Inferior parietal cortex (tissue), 1 donor: ENCODE measurements at regions not wholly inside any gene's neighbourhood (a gene's known extent, or its start where the extent isn't known, plus 50 kb on each side); places are given as distances from the start of the nearest gene placed in this dataset.
"Not testable (repeated sequence)": the region's sequence is repeated elsewhere in the genome, so short reads cannot be mapped to it uniquely, and the experiment has no call there.

Experiments
- DNase-seq: peaks from one replicate; pipeline ENCODE4 v3.0.0-alpha.2; 2016; ENCODE audit errors: extremely low spot score

DNA sequence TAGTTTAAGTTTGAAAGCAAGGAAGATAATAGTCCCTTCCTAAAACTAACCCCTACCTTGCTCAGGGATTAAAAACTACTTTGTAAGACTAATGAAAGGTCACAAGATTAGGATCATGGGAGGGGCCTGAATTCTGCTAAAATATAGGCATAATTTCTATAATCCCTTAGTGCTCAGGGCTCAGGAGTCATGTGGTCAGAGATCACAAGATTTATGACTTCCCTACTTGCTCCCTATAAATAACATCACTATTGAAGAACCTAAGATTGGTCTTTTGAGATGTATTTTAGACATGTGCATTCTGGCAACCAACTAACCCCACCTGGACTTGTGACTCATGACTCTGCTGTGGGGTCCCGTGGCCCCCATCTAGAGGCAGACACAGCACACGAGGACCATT is 81.1 kb downstream of the STMND1 start:
- DNase-seq: no peak

DNA sequence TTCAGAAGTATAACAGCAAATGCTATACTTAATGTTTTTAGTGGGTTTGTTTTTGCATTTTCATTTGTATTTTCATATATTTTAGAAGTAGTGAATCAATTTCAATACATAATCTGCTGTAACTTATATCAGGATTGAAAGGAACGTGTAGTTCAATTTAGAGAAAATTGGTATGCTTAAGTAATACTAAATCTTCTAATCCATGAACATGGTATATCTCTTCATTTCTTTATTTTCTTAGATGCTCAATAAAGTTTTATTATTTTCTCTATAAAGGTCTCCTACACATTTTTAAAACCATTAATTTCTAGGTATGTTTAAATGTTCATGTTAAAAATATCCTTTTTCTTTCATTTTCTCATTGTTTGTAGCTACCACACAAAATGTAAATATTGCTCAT is 85.1 kb downstream of the STMND1 start:
- no peak for DNase-seq

DNA sequence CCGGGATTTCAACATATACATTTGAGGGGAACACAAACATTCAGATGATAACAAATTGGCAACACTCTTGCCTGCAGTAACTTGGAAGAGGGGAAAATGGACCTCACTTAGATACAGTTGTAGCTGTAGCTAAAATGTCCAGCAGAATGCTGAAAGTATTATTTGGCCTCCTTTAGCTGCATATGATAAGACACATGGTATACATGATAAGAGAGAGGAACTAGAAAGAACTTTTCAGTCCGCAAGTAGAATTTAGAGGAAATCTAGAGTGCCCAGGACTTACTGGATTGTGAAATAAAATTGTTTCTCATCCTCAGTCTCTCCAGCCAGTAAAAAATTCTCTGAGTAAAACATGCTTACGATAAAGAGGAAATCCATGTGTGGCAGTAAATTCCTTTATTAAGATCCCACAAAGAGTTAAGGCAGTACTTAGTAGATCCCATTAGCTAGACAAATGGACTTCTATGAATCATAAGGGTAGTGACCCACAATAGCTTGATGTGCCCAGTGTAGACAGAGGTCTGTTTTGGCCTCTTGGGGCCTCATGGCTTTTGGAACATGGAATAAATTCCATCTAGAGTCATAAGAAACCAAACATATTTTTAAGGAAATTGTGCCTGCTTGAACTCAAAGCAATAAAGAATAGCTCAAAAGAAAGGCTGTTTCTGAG is 87.9 kb upstream of the RBM24 start:
- DNase-seq: no peak

DNA sequence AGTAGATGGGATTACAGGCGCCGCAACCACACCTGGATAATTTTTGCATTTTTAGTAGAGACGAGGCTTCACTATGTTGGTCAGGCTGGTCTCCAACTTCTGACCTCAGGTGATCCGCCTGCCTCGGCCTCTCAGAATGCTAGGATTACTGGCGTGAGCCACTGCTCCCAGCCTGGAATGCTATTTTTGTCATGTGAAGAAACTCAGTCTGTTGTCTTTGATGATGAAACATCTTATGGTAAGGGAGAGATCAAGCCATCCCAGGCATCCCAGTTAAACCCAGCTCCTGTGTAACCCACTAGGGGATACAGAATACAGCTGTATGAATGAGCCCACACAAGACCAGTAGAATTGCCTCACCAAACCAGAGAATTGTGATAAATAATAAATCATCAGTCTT is 83.6 kb upstream of the RBM24 start:
- no peak for DNase-seq

DNA sequence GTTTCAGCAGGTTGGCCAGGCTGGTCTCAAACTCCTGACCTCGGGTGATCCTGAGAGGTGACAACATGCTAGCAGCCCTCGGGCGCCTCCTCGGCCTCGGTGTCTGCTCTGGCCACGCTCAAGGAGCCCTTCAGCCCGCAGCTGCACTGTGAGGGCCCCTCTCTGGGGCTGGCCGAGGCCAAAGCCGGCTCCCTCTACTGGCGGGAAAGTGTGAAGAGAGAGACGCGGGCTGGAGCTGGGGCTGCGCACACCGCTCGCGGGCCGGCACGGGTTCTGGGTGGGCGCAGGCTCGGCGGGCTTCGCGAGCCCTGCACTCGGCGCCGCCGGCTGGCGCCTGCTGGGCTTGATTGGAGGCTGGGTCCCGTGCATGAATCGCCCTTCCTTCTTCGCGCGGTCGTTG is 80.8 kb upstream of the RBM24 start:
- DNase-seq: no peak

DNA sequence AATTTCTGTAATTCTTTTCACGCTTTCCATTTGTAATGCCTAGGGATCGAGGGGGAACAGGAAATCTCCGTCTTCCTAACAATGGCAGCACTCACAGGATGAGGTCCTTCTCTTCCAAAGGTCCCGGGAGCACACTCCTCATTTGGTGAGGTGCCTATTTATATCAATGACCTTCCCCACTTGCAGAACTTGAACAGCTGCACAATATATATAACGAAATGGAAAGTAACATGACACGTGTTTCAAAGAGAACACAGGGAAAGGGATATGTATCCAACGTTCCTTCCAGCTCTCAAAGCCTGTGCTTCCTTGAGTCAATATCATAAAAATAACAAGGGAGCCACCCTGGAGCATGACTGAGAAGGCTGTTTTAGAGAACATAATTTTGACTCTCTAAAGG is 78.6 kb upstream of the RBM24 start:
- no peak for DNase-seq

DNA sequence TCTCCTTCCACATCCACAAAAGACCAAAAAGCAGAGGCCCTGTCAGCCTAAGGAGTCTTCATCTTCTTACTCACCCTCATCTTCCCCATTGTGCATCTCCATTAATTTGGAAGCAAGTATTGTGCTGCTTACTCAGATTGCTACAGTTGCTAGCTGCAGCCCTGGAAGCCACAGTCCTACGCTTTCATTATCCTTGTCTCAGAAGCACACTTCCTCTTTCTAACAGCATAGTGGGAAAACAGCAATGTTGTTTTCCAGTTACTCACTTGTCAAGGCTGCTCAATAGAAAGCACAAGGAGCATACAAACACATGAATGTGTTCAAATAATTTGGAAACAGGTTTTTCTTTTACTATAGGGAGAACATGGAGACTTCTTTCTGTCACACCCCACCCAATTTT is 76.6 kb upstream of the RBM24 start:
- DNase-seq: no peak

DNA sequence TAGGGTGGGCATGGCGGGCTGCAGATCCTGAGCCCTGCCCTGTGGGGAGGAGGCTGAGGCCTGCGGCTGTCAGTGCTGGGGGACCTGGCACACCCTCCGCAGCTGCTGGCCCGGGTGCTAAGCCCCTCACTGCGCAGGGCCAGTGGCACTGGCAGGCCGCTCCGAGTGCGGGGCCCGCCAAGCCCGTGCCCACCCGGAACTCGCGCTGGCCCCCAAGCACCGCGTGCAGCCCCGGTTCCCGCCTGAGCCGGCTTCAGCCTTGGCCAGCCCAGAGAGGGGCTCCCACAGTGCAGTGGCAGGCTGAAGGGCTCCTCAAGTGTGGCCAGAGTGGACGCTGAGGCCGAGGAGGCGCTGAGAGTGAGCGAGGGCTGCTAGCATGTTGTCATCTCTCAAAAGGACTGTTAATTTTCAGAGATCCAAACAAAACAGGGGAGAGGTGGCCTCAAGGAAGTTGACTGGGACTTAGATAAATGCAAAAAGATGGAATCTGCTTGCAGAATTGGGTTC is 74.5 kb upstream of the RBM24 start:
- no peak for DNase-seq

DNA sequence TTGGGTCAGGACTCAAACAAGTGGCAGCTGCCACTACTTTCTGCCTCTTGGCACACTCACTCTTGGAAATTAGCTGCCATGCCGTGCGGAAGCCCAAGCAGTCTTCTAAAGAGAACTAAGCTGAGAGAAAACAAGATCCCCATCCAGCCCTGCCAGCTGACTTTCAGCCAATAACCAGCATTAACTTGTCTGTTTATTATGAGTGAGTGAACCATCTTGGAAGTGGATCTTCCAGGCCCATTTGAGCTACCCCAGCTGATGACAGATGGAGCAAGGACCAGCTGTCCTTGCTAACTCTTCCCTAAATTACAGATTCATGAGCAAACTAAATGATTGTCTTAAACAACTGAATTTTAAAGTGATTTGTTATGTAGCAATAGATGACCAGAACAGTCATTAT is 73.9 kb upstream of the RBM24 start:
- DNase-seq: no peak

DNA sequence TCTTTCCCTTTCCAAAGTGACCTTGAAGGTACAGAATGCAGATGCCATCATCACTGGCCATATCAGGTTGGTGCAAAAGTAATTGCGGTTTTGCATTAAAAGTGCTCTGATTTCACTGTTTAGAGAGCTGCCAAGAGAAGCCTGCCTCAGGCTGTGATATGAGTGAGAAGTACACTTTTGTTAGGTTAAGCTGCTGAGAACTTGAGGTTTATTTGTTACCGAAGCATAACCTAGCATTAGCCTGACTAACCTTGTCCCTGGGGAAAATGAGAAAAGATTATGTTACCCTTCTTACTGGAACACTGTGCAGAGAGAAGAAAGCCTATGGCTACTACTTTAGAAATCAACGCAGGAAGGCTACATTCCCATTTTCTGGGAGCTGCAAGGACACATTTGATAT is 70.5 kb upstream of the RBM24 start:
- DNase-seq: no peak

DNA sequence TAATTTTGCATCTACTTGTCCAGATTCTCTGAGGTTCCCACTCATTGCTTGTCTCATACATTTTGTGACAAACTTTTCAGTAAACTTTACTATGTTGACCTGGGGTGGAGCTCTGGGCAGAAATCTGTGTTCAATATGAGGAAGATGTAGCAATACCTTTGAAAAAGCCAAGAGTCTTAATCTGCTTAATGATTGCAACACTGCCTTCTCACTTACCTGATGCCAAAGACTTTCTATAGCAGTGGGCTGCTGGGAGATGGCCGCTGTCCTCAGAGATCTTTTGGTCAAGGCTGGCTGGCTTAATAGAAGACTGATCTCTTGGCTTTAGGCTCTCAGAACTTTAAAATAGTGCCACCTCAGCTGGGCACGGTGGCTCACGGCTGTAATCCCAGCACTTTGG is 70.1 kb upstream of the RBM24 start:
- DNase-seq: no peak

DNA sequence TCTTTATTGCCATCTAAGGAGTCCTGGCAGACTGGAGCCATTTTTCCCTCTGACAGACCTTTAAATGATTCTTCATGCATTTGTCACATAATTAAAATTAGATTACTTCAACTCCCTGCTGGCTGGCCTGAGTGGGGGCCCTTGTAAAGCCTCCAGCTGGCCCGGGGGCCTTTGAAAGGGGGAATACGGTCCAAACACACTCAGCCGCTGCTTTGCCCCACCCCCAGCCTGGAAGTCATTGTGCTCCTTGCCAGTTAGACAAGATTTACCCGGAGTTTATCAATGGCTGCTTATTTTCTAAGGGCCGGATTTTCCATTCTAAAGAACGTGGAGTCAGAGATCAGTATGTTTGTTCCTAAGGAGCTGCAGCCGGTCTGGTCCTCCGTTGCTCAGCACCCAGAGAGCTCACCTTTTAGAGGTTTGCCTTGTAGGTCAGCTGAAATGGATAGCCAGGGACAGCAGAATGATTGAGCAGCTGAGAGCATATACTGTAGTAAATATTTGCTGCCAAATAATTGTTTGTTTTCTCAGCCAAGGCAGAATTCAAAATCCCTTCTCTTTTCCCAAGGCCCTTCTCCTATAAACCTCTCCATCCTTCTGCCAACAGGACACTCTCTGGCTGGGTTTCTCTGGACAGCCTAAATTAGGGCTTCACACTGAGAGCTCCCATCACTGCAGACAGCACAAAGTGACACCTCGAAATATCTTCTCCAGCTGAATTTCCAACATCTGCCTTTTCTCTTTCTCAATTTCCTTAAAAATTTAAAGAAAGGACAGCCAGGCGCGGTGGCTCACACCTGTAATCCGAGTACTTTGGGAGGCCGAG is 68.4 kb upstream of the RBM24 start:
- no peak for DNase-seq

DNA sequence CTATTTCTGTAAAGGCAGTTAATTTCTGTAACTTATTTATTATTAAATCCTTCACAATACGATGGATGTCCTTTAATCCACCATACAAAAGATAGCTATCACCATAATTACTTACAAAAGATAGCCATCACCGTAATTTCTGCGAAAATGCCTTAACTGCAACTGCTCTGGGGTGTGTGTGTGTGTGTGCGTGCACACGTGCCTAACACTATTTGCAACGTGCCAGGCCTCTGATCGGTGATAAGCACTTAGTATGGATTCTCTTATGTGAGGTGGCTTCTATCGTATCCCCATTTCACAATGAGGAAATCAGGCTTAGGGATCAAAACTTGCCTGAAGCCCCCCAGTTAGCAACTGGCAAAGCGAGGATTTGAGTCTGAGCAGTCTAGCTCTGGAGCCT is 67.1 kb upstream of the RBM24 start:
- no peak for DNase-seq

DNA sequence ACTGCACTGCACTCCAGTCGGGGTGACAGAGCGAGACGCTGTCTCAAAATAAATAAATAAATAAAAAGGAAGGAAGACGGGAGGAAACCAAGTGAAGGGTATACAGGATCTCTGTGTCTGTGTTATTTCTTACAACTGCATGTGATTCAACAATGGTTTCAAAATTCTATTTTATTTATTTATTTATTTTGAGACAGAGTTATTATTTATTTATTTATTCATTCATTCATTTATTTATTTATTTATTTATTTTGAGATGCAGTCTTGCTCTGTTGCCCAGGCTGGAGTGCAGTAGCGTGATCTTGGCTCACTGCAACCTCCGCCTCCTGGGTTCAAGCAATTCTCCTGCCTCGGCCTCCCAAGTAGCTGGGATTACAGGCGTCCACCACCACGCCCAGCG is 64.2 kb upstream of the RBM24 start:
- not testable (repeated sequence) for DNase-seq

DNA sequence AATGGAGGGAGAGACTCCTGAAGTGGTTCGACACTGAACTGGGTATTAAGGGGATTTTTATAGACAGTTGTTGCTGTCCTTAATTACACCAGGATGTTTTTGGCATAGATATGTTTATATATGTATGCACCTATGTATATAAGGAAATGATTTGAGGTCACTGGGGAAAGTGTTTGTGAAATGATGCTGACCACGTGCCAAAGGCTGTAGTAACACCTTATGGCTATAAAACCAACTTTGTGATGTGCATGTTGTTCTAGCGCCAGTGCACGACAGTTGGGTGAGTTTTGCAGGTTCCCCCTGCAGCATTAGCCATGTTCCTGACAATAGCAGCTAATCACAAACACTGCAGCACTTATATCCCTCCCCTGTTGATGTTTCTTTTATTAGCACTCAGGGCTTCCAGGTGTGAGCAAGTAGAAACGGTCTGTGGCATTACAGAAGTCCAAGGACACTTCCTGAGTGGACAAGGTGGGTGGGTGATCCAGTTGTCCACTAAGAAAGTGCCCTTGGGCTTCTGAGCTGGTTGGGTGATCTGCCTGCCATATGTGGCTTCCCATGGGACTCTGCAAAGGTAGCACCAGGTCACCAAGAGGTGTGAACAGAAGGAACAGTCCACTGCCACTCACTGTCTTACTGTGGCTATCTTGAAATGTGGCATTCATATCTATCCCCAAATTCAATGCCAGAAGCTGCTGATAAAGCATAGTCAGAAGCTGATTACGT is 63.0 kb upstream of the RBM24 start:
- DNase-seq: no peak

DNA sequence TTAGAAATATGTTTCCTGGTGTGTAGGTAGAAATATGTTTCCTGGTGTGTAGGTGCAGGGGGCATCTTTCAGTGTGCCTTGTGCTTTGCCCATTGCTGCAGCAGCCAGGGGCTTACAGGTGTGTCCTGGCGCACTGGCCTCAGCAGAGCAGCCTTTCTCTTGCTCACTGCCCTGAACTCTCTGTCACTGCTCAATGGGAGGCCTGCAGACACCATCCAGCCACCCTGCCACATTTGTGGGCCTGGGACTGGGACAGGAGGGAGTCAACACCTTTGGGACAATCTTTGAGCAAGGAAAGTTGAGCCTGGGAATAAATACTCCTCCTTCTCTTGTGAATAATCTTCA is 62.4 kb upstream of the RBM24 start:
- DNase-seq: no peak

DNA sequence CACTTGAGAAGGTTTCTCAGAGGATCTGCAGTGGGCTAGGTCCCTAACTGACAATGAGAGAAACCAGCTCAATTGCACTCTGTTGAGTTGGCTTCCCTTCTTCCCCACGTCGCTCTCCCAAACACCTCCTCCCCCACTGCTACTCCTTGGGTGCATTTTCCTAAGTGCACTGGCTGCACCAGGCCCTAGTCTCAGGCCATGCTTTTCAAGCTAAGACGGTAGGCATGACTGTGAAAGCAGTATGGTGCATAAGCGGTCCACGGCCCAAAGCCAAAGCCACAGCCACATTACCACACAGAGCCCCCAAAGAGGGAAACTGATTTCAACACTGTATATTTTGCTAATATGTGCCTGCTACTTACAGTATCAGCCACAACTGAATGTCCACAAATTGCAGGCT is 62.1 kb upstream of the RBM24 start:
- no peak for DNase-seq

DNA sequence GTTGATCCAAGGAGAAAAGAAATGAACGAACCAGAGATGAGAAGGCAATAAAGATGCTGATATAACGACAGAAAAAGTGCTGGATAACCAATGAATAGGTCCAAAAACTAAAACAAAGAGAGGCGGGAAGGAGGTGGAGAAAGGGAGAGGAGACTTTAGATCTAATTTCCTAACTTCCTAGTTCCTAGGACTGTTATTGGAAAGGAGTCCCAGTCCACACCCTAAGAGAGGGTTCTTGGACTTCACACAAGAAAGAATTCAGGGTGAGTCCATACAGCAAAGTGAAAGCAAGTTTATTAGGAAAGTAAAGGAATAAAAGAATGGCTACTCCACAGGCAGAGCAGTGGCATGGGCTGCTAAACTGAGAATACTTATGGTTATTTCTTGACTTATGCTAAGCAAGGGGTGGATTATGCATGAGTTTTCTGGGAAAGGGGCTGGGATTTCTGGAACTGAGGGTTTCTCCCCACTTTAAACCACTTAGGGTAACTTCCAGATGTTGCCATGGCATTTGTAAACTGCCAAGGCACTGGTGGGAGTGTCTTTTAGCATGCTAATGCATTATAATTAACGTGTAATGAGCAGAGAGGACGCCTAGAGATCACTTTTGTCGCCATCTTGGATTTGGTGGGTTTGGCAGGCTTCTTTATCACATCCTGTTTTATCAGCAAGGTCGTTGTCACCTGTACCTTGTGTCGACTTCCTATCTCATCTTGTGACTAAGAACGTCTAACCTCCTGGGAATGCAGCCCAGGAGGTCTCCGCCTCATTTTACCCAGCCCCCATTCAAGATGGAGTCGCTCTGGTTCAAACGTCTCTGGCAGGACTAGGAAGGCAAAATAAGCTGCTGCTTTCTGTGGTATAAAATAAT is 60.9 kb upstream of the RBM24 start:
- DNase-seq: no peak

DNA sequence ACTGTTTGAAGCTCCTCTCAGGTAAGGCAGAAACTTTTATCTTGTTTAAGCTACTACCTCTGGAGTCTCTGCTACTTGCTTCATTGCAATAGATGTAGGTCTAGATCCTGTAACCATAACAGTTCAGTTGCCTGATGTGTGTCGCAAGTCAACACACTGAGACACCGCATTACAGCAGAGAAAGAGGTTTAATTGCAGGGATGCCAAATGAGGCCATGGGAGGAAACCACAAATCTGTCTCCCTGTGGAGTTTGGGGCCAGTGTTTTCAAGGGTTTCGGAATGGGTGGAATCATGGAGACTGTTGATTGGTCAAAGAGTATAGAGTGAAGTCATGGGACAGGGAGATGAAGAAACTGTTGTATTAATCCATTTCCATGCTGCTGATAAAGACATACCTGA is 57.1 kb upstream of the RBM24 start:
- no peak for DNase-seq

DNA sequence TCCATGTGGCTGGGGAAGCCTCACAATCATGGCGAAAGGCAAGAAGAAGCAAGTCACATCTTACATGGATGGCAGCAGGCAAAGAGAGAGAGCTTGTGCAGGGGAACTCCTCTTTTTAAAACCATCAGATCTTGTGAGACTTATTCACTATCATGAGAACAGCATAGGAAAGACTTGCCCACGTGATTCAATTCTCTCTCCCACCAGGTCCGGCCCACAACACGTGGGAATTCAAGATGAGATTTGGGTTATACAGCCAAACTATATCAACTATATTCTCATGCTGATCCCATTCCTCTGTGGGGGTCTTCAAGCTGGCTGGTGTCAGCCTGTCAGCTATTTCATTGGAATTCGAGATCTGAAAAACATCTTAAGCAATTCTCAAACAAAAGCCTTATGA is 56.7 kb upstream of the RBM24 start:
- not testable (repeated sequence) for DNase-seq

DNA sequence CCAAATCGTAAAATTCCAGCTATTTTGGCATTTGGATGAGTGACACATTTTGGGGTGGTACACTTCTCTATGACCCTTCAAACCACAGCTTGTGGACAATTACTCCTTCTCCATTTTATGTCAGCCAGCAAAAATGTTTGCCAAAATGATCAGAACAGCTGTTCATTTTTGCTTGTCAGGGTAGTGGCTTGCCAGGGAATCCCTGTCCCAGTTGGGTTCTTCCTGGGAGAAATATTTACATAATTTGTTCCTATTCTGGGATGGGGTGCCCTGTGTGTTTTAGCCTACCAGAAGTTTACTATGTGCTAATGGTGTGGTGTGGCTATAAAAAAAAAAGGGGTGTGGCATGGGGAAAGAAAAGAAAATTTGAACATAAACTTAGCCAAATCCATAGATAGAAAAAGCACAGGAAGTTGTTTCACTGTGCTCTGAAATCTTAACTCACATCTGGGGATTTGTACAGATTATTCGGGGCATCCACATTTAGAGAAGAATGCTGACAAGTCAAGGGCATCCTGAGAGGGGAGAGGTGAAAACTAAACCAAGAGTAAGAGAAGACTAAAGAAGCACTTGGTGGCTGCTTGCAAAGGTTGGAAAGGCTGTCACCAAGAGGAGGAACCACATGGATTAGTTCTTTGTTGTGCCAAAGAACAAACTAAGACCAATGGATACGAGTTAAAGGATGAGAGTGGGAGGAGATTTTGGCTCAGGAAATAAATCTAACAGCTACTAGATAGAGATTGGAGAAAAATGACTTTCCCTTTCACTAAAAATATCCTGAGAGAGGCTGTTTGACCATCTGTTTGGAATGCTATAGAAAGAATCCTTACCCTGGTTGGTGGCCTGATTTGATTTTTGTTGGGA is 55.2 kb upstream of the RBM24 start:
- peak; percentile 68 for DNase-seq
